ENCODE measurements at regions not wholly inside any gene's neighbourhood (a gene's known extent, or its start where the extent isn't known, plus 50 kb on each side); places are given as distances from the start of the nearest gene placed in this dataset.
"Not testable (repeated sequence)": the region's sequence is repeated elsewhere in the genome, so short reads cannot be mapped to it uniquely, and the experiment has no call there.

GRCh38 chr2:76257802-76258201 is 547.1 kb upstream of the GCFC2 start:
- DNase-seq (ENCODE audit: low spot score) = no peak

DNA sequence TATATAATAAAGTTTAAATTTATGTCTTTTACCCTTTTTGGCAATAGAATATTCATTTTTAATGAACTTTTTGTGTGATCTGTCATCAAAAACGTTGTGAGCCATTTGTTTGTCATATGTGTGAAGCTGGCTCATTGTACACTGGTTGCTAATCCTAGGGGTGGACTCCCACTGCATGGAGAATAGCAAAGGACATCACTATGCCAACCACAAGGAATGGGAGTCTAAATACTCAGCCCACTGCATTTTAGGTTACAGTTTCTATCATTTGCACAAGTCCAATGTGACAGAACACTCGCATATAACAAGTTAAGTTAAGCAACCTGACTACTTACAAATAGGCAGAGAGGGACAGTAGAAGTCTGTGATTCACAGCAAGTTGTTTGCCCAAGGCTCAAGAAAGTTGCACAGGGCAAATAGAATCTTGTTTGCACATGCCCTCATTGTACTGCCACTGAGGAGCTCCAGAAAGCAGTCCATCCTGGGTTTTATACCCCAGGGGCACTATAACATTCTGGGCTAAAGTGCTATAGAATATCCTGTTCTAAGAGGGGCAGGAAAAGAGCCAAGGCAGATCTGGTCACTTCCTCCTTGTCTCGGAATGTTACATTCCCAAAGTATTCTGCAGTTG is 545.9 kb upstream of the GCFC2 start:
- no peak for DNase-seq (ENCODE audit: low spot score)

DNA sequence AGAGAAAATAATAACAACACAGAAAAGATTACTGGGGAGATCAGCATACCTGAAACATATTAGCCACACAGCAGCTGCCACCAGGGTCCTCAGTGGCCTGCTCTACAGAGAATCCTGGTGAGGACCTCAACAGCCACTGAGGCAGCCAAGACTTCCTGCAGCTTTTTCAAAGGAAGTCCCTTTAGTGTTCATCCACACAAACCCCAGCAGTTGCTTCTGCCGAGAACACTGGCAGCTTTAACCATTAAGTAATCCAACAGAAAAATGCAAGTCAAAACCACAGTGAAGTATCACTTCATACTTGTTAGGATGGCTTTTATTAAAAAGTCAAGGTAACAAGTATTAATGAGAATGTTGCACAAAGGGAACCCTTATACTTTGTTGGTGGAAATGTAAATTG is 542.0 kb upstream of the GCFC2 start:
- no peak for DNase-seq (ENCODE audit: low spot score)

- DNase-seq (ENCODE audit: low spot score) = no peak
These were observed 540.6 kb upstream of the GCFC2 start for GRCh38 chr2:76251342-76251741.

DNA sequence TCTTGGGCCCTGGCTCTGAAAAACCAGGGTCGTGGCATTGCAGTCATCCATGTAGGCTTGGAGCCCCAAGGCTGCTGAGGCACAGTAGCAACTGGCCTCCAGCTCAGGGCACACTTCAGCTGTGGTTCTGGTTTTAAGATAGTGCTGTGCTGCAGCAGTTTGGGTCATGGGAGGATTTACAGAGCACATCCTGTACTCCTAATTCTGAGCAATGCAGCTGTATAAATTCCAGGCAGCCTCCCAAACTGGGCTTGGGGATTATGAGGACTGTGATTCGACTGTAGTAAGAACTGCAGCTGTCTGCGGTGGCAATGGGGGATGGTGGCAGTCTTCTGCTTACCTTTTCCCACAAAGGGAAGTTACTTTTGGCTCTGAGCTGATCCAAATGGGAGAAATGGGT is 536.3 kb upstream of the GCFC2 start:
- no peak for DNase-seq (ENCODE audit: low spot score)

DNA sequence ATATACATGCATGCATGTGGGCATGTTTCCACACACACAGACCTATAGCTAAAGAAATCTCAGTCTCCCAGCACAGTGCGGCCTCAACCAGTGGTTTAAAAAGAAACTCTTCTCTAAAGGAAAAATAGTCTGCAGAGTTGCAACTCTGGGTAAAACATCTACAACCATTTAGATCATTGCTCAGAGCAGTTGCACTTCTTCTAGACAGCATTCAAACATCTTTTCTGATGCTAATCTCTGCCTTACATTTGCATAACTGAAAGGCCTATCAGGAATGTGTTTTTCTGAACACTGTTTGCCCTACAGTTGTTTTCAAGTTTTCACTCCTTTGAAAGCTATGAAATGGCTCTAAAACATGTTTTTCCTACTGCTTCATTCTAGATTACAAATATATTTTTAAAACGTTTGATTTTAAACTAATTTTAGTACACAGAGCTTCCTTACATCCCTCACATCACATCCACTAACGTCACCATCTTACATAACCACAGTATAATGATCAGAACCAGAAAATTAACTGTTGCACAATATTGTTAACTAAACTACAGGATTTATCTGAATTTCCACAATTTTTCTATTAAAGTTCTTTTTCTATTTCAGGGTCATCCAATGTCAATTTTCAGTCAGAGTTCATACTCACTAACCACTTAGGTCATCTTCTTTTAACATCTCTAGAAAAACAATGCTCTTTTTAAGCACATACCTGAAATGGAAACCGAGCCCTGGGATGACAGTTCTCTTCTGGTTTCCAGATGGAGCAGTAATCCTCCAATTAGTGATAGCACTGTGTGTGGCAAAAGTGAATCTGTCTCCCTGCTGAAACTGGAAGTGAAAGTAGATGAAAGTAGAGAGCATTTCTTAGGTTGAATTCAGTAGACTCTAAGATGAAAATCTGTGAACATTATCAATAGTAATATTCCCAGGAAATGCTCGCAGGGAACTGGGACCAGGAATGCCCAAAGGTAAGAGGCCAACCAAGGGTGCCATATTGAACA is 501.6 kb upstream of the GCFC2 start:
- no peak for DNase-seq (ENCODE audit: low spot score)

DNA sequence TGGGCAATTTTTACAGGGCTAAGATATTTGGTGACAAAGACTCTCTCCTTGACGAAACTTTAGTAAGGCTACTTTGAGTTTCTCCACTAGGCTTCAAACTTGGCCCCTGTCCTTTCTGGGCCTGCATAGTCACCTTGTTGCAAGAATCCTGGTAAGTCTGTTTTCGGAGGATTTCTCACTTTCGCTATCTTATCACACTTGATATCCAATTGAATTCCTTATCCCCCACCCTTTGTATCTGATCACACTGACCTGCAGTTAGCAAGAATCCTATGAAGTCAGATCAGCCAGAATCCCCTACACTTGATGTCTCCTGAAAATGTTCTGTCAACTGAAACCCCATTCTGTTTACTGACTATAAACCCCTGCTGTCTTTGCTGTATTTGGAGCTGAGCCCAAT is 499.8 kb upstream of the GCFC2 start:
- no peak for DNase-seq (ENCODE audit: low spot score)

DNA sequence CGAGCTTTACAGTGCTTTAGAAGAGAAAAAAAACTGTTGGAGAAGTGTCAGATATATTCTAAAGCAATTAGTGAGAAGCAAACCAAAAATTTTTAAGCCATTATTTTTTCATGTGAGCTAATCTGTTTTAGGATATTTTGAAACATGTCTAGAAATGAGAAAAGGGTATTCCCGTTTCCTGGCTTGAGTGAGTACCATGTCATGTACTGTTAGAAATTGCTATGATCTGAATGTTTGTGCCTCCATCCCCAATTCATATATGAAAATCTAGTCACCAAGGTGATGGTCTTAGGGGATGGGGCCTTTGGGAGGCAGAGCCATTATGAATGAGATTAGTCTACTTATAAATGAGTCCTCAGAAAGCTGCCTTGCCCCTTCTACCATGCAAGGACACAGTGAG is 493.3 kb upstream of the GCFC2 start:
- no peak for DNase-seq (ENCODE audit: low spot score)

DNA sequence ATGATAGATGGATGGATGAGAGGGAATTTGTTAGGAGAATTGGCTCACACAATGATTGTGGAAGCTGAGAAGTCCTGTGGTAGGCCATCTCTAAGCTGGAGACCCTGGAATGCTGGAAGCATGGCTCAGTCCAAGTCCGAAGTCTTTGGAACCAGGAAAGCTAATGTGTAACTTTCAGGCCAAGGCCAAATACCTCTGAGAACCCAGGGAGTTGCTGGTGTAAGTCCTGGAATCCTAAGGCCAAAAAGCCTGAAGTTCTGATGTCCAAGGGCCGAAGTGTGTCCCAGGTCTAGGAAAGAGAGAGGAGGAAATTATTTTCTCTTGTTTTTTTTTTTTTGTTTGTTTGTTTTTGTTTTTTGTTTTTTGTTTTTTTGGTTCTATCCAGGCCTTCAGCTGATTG is 492.2 kb upstream of the GCFC2 start:
- no peak for DNase-seq (ENCODE audit: low spot score)

- DNase-seq (ENCODE audit: low spot score) = peak; percentile 1
These were observed 487.2 kb upstream of the GCFC2 start for GRCh38 chr2:76197842-76198448.

DNA sequence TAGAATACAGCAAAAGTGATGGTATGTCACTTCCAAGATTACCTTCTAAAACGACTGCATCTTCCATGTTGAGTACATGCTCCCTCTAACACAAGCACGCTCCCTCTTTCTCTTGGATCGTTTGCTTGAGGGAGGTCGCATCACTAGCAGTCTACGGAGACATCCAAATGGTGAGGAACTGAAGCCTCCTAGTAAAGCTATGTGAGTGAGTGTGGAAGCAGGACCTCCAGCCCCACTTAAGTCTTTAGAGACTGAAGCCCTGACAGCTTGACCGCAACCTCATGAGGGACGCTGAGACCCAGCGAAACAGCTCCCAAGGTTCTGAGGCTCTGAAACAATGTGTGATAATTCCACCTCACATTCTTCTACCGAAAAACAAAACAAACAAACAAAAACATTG is 486.7 kb upstream of the GCFC2 start:
- no peak for DNase-seq (ENCODE audit: low spot score)

DNA sequence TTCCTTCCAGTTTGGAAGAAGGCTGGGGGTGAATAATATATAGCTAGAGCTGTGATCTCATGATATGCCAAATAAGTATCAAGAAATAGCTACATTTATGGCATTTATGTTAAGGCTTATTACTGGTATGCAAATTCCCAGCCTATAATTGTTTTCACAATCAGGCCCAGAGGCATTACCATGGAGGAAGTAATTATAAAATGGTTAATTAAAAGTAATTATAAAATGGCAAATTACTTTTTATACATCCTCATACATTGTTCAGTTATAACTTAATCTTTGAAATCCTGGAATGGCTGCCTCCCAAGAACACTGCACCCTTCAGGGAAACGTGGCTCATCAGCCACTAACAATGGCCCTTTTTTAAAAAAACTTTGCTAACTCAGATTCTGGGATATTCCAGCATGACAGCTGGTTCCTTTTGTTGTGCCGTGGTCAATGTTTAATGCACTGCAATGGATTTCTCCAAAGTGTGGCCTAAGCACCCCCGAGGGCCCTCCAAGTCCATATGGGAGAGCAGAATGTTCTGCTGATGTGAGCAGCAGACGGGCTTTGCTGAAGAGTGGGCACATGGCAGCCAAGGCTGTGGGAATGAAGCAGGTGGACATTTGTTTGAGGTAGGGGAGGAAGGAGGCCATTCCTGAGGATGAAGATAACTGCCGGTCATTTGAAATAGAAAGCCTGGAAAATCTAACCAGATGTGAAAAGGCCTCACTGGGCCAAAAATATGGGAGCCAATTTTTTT is 483.5 kb upstream of the GCFC2 start:
- DNase-seq (ENCODE audit: low spot score) = no peak

DNA sequence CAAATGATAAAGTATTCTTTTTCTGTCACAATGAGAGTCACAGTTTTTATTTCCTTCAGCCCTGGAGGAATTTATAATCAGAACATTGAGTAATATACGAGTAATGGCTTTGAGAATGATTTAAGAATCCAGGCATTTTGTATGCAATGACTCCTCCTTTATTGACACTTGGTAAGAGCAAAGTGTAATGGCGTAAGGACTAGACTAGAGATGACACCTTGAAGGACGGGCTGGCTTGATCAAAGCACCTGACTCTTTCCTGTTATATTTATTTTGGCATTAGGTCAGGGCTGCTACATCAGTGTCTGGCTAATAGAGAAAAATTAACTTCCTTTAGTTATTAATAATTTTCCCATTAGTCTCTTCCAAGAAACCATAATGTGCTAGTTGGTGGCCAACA is 482.4 kb upstream of the GCFC2 start:
- no peak for DNase-seq (ENCODE audit: low spot score)

DNA sequence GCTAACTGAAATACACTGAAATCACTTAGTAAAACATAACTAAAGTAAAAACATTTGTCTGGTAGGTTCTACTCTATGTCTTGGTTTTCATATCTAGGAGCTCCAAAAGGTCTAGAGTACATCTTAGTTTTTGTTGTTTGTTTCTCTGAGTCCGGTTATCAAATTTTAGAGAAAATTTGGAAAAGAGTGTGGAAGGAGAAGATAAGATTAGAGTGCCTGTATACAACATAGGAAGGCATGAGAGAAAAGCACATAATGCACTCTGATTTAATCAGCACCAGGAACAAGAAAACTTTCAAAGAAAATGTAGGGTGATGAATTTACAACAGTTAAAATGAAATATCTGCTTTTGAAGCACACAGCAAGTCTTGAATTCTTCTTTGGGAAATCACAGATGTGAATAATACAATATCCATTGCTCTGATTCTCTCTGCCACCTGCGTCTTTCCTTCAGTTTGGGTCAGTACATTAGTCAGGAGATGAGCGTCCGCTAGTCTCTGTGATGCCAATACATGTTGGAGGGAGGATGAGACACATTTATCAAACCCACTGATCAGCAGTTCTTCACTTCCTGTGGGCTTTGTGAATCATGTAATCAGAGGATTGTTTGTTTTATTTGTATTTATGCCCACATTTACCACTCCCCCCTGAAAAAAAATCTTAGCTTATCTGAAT is 477.8 kb upstream of the GCFC2 start:
- DNase-seq (ENCODE audit: low spot score) = no peak

DNA sequence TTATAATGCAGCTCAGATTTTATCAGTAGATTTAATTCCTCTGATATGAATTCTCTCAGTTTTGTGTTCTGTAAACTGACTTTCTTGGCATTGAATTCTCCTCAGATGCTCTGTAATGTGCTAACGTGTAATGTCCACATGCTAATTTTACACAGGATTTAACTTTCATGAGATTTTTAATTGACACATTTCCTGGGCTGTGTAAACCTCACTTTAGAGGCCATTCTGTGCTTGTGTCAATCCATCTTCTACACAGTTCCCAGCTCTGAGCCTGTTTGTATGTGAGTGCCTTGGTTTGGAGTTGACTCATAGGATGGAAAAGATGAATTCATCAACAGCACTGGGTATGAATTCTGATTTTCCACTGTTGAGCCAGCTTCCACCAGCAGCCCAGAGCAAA is 476.7 kb upstream of the GCFC2 start:
- no peak for DNase-seq (ENCODE audit: low spot score)

- no peak for DNase-seq (ENCODE audit: low spot score)
These were observed 470.0 kb upstream of the GCFC2 start for GRCh38 chr2:76180676-76181075.

GRCh38 chr2:76178610-76179009 is 467.9 kb upstream of the GCFC2 start:
- DNase-seq (ENCODE audit: low spot score) = no peak

DNA sequence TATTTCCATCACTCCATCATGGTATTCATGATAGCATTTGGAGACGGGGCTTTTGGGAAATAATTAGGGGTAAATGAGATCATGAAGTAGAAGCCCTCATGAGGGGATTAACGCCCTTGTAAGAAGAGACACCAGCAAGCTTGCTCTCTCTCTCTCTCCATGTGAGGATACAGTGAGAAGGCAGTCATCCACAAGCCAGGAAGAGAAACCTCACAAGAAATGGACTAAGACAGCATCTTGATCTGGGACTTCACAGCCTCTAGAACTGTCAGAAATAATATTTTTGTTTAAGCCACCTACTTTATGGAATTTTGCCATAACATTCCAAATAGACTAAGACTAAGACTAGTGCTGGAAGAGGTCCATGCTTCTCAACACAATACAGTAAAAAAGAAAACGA is 464.6 kb upstream of the GCFC2 start:
- no peak for DNase-seq (ENCODE audit: low spot score)

GRCh38 chr2:76174505-76174904 is 463.8 kb upstream of the GCFC2 start:
- no peak for DNase-seq (ENCODE audit: low spot score)

DNA sequence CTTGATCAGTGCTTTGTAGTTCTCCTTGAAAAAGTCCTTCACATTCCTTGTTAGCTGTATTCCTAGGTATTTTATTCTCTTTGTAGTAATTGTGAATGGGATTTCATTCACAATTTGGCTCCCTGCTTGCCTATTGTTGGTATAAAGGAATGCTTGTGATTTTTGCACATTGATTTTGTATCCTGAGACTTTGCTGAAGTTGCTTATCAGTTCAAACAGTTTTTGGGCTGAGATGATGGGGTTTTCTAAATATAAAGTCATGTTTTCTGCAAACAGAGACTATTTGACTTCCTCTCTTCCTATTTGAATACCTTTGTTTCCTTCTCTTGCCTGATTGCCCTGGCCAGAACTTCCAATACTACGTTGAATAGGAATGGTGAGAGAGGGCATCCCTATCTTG is 462.5 kb upstream of the GCFC2 start:
- DNase-seq (ENCODE audit: low spot score) = not testable (repeated sequence)

- DNase-seq (ENCODE audit: low spot score) = not testable (repeated sequence)
These were observed 461.5 kb upstream of the GCFC2 start for GRCh38 chr2:76172154-76172595.

GRCh38 chr2:76170856-76171255 is 460.1 kb upstream of the GCFC2 start:
- no peak for DNase-seq (ENCODE audit: low spot score)

Measured in hepatic stellate cell (primary cell).